ENCODE measurements at regions not wholly inside any gene's neighbourhood (a gene's known extent, or its start where the extent isn't known, plus 50 kb on each side); places are given as distances from the start of the nearest gene placed in this dataset.

DNA sequence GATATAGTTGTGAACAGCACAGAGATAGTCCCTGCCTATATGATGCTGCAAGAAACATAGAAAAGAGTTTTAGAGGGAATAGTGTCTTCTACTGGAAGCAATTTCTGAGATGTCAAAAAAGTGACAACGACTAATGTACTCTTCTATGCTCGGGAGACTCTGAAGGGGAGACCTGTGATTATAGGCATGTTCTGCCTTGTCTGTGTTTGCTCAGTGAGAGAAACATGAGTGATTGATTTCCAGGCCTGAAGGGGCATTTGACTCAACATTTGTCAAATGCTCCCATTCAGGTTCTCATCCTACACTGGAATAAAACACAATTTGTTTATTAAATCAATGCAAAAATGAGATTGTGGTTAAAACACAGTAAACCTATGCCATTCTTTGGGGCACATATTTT is 131.8 kb downstream of the CTH start:
- Histone ChIP-seq H3K4me1 (ENCODE audit: low read depth) (no peaks in the 10 kb centered on the region), H3K27ac (no peak overlapping the region), H3K36me3 (no peaks in the 10 kb centered on the region), H3K27me3 (no peaks in the 10 kb centered on the region), H3K4me3 (no peak overlapping the region), H3K9me3 (ENCODE audit: low read depth) (no peaks in the 10 kb centered on the region)
- TF ChIP-seq, protein P1, sequence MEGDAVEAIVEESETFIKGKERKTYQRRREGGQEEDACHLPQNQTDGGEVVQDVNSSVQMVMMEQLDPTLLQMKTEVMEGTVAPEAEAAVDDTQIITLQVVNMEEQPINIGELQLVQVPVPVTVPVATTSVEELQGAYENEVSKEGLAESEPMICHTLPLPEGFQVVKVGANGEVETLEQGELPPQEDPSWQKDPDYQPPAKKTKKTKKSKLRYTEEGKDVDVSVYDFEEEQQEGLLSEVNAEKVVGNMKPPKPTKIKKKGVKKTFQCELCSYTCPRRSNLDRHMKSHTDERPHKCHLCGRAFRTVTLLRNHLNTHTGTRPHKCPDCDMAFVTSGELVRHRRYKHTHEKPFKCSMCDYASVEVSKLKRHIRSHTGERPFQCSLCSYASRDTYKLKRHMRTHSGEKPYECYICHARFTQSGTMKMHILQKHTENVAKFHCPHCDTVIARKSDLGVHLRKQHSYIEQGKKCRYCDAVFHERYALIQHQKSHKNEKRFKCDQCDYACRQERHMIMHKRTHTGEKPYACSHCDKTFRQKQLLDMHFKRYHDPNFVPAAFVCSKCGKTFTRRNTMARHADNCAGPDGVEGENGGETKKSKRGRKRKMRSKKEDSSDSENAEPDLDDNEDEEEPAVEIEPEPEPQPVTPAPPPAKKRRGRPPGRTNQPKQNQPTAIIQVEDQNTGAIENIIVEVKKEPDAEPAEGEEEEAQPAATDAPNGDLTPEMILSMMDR (IDR thresholded peaks at IDR 0.05; ENCODE audit: low read depth, low read length), result no peak
- no peak for DNase-seq (ENCODE audit: low read depth in 1 of 2, low spot score in 1 of 2)

DNA sequence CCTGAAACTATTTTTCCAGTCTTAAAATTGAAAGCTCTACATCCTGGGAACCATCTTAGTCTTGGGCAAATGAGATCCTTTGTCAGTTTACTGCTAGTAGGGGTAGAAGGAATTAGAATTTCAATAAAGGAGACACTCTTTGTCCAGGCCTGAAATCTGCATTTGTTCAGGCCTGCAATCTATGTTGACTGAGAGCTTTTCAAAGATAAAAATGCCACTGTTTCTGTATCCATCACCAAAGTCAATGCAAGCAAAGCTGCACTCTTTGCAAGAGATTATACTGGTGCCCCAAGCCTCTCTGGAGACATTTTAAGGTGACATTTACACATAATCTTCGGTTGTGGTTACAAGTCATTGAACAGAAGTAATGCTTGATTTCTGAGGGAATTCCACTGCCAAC is 135.7 kb downstream of the CTH start:
- TF ChIP-seq, protein P1 (IDR thresholded peaks at IDR 0.05; ENCODE audit: low read depth, low read length), result no peak
- DNase-seq (ENCODE audit: low read depth in 1 of 2, low spot score in 1 of 2), result no peak
- Histone ChIP-seq H3K9me3 (ENCODE audit: low read depth) (no peaks in the 10 kb centered on the region), H3K4me3 (no peak overlapping the region), H3K36me3 (no peaks in the 10 kb centered on the region), H3K27me3 (no peaks in the 10 kb centered on the region), H3K27ac (no peak overlapping the region), H3K4me1 (ENCODE audit: low read depth) (no peaks in the 10 kb centered on the region)

DNA sequence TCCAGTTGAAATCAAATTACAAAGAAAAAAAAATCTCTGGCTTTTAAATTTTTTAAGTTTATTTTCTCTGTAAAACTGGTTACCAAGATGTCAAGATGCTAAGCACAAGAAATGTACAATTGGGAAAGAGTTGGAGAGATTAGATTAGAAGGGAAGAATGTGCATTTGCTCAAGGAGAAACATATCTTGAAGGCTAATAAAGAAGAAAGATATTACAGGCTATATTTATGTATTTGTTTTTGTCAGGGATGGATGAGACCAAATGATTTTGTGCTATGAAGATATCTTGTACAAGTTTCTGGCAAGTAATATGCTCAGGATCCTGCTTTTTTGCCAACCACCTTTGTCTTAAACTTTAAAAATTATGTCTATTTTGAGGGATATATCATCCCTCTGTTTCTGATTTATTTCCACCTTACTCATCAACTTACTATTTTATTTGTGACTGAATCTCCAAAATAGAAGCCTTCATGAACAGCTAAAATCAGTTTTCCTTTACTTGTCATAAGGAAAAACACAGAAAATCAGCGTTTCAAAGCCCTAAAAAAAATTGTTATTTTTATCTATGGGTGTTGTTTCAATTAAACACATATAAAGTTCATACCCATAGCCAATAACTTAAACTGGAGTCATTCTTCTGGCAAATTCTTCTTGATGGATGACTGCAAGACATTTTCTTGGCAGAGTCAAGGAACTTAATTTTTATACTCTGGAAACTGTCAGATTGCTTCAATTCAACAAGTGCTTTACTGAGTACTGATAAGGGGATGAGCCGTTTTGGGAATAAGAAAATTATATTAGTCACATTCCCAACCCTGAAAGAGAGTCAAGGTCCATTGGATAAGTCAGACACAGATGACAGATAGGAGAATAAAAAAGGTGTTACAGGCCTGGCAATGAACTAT is 141.8 kb downstream of the CTH start:
- TF ChIP-seq, protein P1 (IDR thresholded peaks at IDR 0.05; ENCODE audit: low read depth, low read length), result no peak
- H3K27ac ChIP-seq, result no peak overlapping the region
- no peak for DNase-seq (ENCODE audit: low read depth in 1 of 2, low spot score in 1 of 2)
- no peaks in the 10 kb centered on the region for H3K36me3 ChIP-seq
- no peaks in the 10 kb centered on the region for H3K27me3 ChIP-seq
- no peak overlapping the region for H3K4me3 ChIP-seq
- H3K9me3 ChIP-seq (ENCODE audit: low read depth), result no peaks in the 10 kb centered on the region
- no peaks in the 10 kb centered on the region for H3K4me1 ChIP-seq (ENCODE audit: low read depth)

GRCh38 chr1:70553567-70553956 is 142.5 kb downstream of the CTH start:
- no peaks in the 10 kb centered on the region for H3K27me3 ChIP-seq
- H3K4me3 ChIP-seq, result no peak overlapping the region
- H3K36me3 ChIP-seq, result no peaks in the 10 kb centered on the region
- DNase-seq (ENCODE audit: low read depth in 1 of 2, low spot score in 1 of 2), result no peak
- H3K4me1 ChIP-seq (ENCODE audit: low read depth), result no peaks in the 10 kb centered on the region
- no peaks in the 10 kb centered on the region for H3K9me3 ChIP-seq (ENCODE audit: low read depth)
- no peak overlapping the region for H3K27ac ChIP-seq
- TF ChIP-seq, protein P1 (IDR thresholded peaks at IDR 0.05; ENCODE audit: low read depth, low read length), result no peak

DNA sequence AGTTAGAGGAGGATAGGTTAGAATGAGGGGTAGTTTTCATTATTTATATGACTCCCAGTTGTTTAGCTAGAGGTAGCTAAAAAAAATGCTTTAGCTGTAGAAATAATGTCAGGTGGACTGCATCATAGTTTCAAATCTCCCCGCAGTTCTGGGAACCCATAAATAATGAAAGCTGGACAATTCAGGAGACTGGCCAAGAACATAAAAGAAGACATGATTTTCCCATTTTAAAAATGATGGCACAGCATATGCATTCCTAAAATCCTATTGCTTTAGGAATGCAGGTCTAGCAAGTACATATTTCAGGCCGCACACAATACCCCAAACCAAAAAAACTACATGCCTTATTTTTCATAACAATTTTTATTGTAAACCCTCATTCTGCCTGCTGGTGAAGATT is 143.3 kb downstream of the CTH start:
- TF ChIP-seq, protein P1 (IDR thresholded peaks at IDR 0.05; ENCODE audit: low read depth, low read length), result no peak
- no peak for DNase-seq (ENCODE audit: low read depth in 1 of 2, low spot score in 1 of 2)
- H3K9me3 ChIP-seq (ENCODE audit: low read depth), result no peaks in the 10 kb centered on the region
- no peaks in the 10 kb centered on the region for H3K4me1 ChIP-seq (ENCODE audit: low read depth)
- H3K4me3 ChIP-seq, result no peak overlapping the region
- H3K36me3 ChIP-seq, result no peaks in the 10 kb centered on the region
- no peak overlapping the region for H3K27ac ChIP-seq
- no peaks in the 10 kb centered on the region for H3K27me3 ChIP-seq
